ENCODE measurements at regions not wholly inside any gene's neighbourhood (a gene's known extent, or its start where the extent isn't known, plus 50 kb on each side); places are given as distances from the start of the nearest gene placed in this dataset.

- DNase-seq, result no peak
These were observed 70.3 kb upstream of the MROH9 start for GRCh38 chr1:170864876-170865538.

- DNase-seq, result no peak
These were observed 68.7 kb upstream of the MROH9 start for GRCh38 chr1:170866646-170867045.

DNA sequence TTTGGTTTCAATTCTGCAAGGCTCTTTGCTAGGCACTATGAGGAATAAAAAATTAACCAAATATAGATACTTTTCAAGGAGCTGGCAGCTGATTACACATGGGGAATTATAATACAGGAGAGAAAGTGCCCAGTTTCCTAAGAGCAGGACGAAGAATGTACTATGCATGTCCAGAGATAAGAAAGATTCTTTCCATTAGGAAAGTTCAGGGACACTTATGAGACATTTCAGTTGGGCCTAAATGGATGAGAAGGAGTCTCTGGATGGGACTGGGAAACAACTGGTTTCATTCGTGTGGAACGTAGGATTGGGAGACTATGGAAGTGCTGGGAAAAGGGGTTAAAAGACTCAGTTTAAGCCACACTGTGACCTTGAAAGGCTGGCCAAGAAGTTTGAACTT is 63.5 kb upstream of the MROH9 start:
- no peak for DNase-seq

DNA sequence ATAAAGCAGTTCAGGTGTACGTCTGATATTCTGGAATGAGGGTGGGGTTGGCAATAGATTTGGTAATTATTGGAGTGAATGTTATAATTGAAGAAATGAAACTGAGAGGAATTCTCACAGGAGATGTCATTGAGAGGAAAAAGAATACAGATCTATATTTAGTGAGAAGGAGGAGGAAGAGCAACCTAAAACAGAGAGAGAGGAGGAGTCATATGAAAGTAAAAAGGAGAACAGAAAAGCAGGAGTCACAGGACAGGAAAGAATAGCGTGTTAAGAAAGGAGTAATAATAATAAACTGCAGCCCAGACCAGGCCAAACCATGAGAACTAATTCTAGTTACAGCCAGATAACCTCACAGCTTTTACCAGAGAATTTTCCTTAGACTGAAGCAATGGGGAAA is 62.7 kb upstream of the MROH9 start:
- no peak for DNase-seq

DNA sequence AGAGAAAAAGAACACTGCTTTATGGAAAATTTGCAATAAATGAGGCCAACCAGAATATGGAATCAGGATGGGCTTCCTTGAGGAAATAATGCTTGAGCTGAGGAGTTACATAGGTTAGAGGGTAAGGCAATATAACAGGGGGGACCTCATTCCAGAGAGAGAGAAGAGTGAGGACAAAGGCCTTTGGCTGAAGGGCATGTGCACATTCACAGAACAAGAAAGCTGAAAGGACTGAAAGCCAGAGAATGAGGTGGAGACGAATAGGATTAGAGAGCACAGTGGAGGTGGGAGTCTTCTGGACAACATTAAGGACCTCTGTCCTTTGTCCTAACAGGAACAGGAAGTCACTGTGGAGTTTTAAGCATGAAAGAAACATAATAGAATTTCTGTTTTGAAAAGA is 60.7 kb upstream of the MROH9 start:
- DNase-seq, result no peak

- peak; percentile 10 for DNase-seq
These were observed 53.8 kb upstream of the MROH9 start for GRCh38 chr1:170881268-170882265.

Data from NCI-H1092 treated with DMSO at 0.1 percent for 48 hours (cell line).